HG03469 (cell line): ENCODE measurements at regions not wholly inside any gene's neighbourhood (a gene's known extent, or its start where the extent isn't known, plus 50 kb on each side); places are given as distances from the start of the nearest gene placed in this dataset.

ENCODE experiments used
- ATAC-seq: cut with Tn5 transposase; IDR thresholded peaks from one replicate; pipeline ENCODE4 v1.9.1; 2021; ENCODE audit warnings: mild to moderate bottlenecking, moderate library complexity, moderate number of reproducible peaks; ENCODE audit not compliant: unreplicated experiment

GRCh38 chr12:88251798-88252197 lies 109.7 kb downstream of the TMTC3 start:
- no peak for ATAC-seq

DNA sequence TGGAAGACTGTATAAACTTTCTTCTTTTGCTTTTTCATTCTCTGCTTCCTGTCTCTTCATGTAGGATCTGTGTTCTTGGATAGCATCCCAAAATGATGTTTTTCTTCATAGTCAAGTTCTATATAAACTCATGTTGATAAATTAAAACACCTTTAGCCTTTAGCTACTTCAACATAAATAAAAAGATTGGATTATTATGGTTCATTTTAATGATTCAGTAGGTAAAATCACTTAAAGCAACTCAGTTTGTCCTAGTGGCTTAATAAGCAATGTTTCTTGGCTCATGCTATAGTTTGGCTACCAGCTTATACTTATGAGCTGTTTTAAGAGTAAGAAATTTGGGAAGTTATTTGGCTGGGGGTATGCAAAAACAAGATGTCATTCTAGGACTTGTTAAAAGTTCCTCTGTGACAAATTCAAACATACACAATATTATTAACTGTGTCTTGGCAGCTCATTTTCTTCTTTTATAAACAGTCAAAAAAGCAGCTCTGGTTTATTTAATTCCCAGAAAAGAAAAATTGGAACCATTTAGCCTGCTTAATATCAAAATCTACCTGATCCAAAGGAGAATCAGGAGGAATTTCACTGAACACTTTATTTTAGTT lies 111.4 kb downstream of the TMTC3 start:
- no peak for ATAC-seq

DNA sequence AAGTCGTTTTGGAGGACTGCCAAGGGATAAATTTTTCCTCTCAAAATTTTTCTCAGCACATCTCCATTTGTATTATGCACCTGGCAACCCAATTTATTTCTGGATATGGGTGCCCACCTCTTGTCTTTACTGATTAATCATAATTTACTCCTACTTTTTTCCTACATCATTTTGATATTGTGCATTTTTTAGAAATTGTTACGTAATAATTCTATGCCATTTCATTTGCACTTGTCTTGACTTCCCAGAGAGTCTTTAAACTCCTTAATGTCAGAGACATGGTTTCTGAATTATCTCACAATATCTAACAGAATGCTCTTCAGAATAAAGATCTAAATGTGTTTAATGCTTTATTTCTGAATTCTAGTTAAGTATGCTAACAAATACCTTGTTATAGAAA lies 113.1 kb downstream of the TMTC3 start:
- ATAC-seq, result no peak

GRCh38 chr12:88255847-88256246 lies 113.7 kb downstream of the TMTC3 start:
- ATAC-seq, result no peak

DNA sequence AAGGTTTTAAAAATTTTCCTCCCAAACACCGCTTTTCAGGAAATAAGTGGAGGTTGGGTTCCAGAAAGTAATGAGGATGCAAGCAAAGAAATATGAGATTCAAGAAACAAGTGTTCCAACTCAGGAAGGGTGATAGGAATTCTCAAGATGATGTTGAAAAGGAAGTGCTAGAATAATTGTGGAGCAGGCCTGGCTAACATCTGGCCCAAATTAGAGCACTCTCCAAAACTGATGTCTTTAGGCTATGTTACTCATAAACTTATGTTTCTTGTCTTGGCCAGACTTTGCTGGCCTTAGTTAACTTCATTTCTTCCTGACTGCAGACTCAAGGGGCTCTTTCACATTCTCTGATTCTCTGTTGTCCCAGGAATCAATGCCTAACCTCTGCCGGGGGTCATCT lies 116.3 kb downstream of the TMTC3 start:
- ATAC-seq, result no peak

GRCh38 chr12:88266806-88267360 lies 124.8 kb downstream of the TMTC3 start:
- no peak for ATAC-seq

GRCh38 chr12:88267630-88268029 lies 125.5 kb downstream of the TMTC3 start:
- ATAC-seq, result no peak

GRCh38 chr12:88272456-88272855 lies 130.3 kb downstream of the TMTC3 start:
- ATAC-seq, result no peak

GRCh38 chr12:88273450-88273849 lies 131.3 kb downstream of the TMTC3 start:
- no peak for ATAC-seq

DNA sequence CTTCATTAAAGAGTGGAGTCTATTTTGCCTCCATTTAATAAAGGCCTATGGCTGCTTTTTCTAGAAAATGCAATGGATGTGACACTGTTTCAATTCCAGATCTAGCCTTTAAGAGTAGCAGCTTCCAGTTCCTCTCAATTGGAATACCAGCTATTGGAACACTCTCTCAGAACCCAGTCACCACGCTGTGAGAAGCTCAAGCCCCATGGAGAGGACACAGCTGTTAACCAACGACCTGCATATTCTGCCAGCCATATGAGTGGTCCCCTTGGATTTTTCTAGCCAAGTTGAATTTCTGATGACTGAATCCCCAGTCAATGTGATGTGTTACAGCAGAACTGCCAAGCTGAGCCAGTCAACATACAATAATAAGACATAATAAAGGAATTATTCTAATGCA lies 131.8 kb downstream of the TMTC3 start:
- ATAC-seq, result no peak

- ATAC-seq, result no peak
These were observed 149.5 kb downstream of the TMTC3 start for GRCh38 chr12:88291498-88292131.

DNA sequence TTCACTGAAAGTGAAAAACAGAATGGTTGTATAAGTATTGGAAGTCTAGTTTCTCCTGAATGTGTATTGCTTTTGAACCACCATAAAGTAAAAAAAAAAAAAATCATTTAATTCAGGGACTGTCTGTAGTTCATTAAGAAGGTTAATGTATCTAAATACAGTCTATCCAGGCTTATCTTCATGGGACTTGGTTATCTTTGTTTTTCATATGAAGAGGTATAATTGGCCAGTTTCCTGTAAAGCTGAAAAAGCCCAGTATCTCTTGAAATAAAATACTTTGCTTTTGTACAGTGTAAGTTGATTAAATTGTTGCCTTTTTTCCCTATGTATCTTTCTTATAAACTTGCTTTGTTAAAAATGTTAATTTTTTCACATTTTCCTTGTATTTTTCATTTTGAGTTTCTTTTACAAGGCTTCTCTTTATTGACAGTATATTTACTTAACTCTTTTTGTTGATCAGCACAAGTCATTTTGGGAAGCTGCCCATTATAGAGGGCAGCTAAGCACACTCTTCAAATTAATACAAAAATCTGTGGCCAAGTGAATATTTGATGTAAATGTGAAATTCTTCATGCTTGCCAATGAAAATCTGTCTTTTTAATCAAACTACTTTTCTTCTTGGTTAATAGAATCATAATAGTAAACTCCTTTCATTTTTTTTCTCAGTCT lies 156.0 kb downstream of the TMTC3 start:
- no peak for ATAC-seq

GRCh38 chr12:88298761-88299242 lies 156.7 kb downstream of the TMTC3 start:
- peak; percentile 22 for ATAC-seq

- ATAC-seq, result peak; percentile 88
These were observed 157.5 kb downstream of the TMTC3 start for GRCh38 chr12:88299567-88300101.

DNA sequence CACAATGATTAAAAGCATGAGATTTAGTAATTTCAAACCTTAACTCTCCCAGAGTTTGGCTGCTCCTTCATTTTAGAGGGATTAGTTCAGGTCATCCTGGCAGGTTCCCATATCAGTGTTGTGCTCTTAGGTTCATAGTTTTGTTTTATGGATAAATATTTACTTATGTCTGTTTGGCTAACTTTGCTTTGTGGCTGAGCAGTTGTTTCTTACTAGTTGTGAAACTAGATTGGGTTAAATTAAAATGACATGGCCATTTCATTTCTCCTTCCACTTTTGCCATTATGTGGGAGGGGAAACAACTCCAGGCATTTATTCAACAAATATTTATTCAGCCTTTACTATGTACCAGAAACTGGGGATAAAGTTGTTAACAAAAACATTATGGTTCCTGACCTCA lies 158.8 kb downstream of the TMTC3 start:
- ATAC-seq, result no peak

- ATAC-seq, result no peak
These were observed 161.2 kb downstream of the TMTC3 start for GRCh38 chr12:88303335-88303734.

- no peak for ATAC-seq
These were observed 163.3 kb downstream of the TMTC3 start for GRCh38 chr12:88305254-88305890.

DNA sequence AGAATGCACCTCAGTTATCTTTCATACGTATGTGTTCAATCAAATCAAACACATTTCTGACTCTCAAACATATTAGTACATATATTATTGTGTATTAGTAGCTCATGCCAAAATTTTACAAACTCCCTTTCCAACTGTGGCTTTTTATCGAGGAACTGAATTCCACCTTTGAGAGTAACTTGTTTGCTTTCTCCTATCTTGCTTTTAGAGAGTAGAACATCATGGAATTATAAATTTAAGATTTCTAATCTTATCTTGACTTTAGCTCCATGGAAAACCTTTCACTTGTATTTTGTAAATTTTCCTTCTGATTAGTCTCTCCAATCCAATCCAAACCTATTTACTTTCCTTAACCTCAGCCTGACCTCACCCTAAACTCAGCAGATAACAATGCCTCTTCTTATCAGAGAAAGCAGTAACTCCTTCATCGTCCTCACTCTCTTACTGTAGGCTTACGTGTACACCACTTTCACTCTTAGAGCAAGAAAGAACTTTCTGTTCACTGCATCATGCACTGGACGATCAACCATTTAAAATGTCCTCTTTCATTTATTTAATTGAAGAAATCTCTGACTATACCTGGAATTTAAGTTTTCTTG lies 164.5 kb downstream of the TMTC3 start:
- no peak for ATAC-seq

DNA sequence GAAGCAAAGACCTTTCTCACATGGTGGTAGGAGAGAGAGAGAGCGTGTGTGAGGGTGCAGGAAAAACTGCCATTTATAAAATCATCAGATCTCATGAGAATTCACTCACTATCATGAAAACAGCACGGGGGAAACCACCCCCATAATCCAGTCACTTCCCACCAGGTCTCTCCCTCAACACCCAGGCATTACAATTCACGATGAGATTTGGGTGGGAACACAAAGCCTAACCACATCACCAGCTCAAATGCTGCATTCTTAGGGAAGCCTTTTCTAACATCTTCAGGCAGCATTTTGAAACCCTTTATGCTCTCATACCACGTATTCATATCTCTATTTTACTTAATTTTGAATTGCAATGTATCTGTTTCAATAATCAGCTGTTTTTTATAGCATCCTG lies 165.9 kb downstream of the TMTC3 start:
- no peak for ATAC-seq

- ATAC-seq, result no peak
These were observed 166.7 kb downstream of the TMTC3 start for GRCh38 chr12:88308825-88309224.

- ATAC-seq, result no peak
These were observed 167.4 kb downstream of the TMTC3 start for GRCh38 chr12:88309546-88309945.
